Caco-2 (cell line): ENCODE measurements at regions not wholly inside any gene's neighbourhood (a gene's known extent, or its start where the extent isn't known, plus 50 kb on each side); places are given as distances from the start of the nearest gene placed in this dataset.

Experiments used
- BruUV-seq: library from RNA; stranded (reverse); fragments of 400-500 nt; replicated peaks from 2 replicates; lab custom pipeline; 2021; lab: Mats Ljungman, UMichigan
- CTCF ChIA-PET: fragments of 300-600 bp; sonication (Branson Sonifier 250); formaldehyde crosslinking; loops from one replicate; lab custom pipeline; 2022; ENCODE audit warnings: antibody characterized with exemption; lab: Charles Lee
- POLR2A ChIA-PET: fragments of 300-600 bp; sonication (Branson Sonifier 250); formaldehyde crosslinking; loops from one replicate; lab custom pipeline; 2022; ENCODE audit warnings: antibody characterized with exemption; lab: Charles Lee
- DNase-seq, 2 experiments: peaks; one replicate each; pipeline versions ENCODE4 v3.0.0 to v3.0.0-alpha.2; 2020 to 2022
- H3K27me3 ChIP-seq: replicated peaks from 2 replicates; pipeline ENCODE4 v1.6.0; 2011; ENCODE audit warnings: low read length; ENCODE audit not compliant: control insufficient read depth, insufficient read depth
- H3K36me3 ChIP-seq: 2 replicates; pipeline ENCODE4 v1.5.1; 2011; ENCODE audit warnings: low read length; ENCODE audit not compliant: control insufficient read depth, insufficient read depth
- H3K4me1 ChIP-seq: fragments of 250-450 bp; sonication (Bioruptor Pico); 2 replicates; pipeline ENCODE4 v1.5.1; 2020; ENCODE audit warnings: mild to moderate bottlenecking
- H3K4me3 ChIP-seq: 2 replicates; pipeline ENCODE4 v1.5.1; 2011; ENCODE audit warnings: low read depth, mild to moderate bottlenecking, control low read depth, low read length
- H3K9me3 ChIP-seq: fragments of 250-450 bp; sonication (Bioruptor Pico); 2 replicates; pipeline ENCODE4 v1.5.1; 2020; ENCODE audit warnings: mild to moderate bottlenecking, moderate library complexity
- H3K27ac Mint-ChIP-seq: one replicate; pipeline ENCODE4 v1.8.0; 2022; ENCODE audit warnings: mixed read lengths; ENCODE audit not compliant: unreplicated experiment
- H3K27me3 Mint-ChIP-seq: one replicate; pipeline ENCODE4 v1.8.0; 2022; ENCODE audit warnings: mixed read lengths; ENCODE audit not compliant: insufficient read depth, unreplicated experiment
- H3K36me3 Mint-ChIP-seq: one replicate; pipeline ENCODE4 v1.8.0; 2022; ENCODE audit warnings: mild to moderate bottlenecking, mixed read lengths; ENCODE audit not compliant: insufficient read depth, unreplicated experiment
- H3K4me1 Mint-ChIP-seq: one replicate; pipeline ENCODE4 v1.8.0; 2022; ENCODE audit warnings: low read depth, mixed read lengths; ENCODE audit not compliant: unreplicated experiment
- H3K4me3 Mint-ChIP-seq: one replicate; pipeline ENCODE4 v1.8.0; 2022; ENCODE audit warnings: mild to moderate bottlenecking, moderate library complexity, mixed read lengths; ENCODE audit not compliant: unreplicated experiment
- H3K9me3 Mint-ChIP-seq: one replicate; pipeline ENCODE4 v1.8.0; 2022; ENCODE audit warnings: mixed read lengths; ENCODE audit not compliant: unreplicated experiment
- intact Hi-C: fragments of 100-400 bp; cut with micrococcal nuclease; formaldehyde crosslinking; loops from one replicate; pipeline ENCODE4 v1.10.0; 2022; ENCODE audit not compliant: unreplicated experiment
- TF ChIP-seq, protein P1 (sequence below), 2 experiments: fragments of 200-600 bp in 1 of 2; IDR thresholded peaks; 1 replicate in 1 of 2; 2 replicates in 1 of 2; pipeline versions ENCODE4 v1.5.1 to v1.8.0; 2011 to 2022; ENCODE audit warnings: antibody characterized with exemption in 1 of 2, control low read depth in 1 of 2, inconsistent platforms in 1 of 2, low read depth in 1 of 2, low read length in 1 of 2, mild to moderate bottlenecking in 1 of 2, moderate library complexity in 1 of 2; ENCODE audit not compliant: insufficient read depth in 1 of 2, severe bottlenecking in 1 of 2, unreplicated experiment in 1 of 2

DNA sequence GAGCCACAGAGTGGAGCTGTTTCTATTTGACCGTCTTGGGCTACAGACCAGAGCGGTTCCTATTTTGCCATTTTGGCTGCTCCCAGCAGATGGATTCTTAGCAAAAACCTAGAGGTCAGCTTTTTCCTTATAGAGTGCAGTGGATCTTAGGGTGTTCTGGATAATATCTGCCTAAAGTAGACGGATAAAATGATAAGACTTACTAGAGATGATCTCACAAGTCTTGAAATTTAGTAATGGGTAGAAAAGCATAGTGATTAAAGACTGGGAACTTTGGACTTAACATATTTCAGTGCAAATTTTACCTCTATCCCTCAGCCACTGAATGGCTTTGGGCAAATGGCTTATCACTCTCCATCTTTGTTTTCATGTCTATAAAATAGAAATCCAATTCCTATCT is 439.8 kb downstream of the ADGRL2 start:
- Mint-ChIP-seq H3K4me1 (no peaks in the 10 kb centered on the region), H3K27me3 (no peaks in the 10 kb centered on the region), H3K9me3 (no peaks in the 10 kb centered on the region), H3K36me3 (no peaks in the 10 kb centered on the region), H3K4me3 (no peak overlapping the region), H3K27ac (no peak overlapping the region)
- H3K4me3 ChIP-seq, result no peak overlapping the region
- ChIA-PET CTCF (no interaction called here), POLR2A (no interaction called here)
- no peaks in the 10 kb centered on the region for H3K36me3 ChIP-seq
- intact Hi-C loops, result no loop called here
- H3K9me3 ChIP-seq, result no peaks in the 10 kb centered on the region
- TF ChIP-seq, protein P1, sequence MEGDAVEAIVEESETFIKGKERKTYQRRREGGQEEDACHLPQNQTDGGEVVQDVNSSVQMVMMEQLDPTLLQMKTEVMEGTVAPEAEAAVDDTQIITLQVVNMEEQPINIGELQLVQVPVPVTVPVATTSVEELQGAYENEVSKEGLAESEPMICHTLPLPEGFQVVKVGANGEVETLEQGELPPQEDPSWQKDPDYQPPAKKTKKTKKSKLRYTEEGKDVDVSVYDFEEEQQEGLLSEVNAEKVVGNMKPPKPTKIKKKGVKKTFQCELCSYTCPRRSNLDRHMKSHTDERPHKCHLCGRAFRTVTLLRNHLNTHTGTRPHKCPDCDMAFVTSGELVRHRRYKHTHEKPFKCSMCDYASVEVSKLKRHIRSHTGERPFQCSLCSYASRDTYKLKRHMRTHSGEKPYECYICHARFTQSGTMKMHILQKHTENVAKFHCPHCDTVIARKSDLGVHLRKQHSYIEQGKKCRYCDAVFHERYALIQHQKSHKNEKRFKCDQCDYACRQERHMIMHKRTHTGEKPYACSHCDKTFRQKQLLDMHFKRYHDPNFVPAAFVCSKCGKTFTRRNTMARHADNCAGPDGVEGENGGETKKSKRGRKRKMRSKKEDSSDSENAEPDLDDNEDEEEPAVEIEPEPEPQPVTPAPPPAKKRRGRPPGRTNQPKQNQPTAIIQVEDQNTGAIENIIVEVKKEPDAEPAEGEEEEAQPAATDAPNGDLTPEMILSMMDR (IDR thresholded peaks at IDR 0.05; ENCODE audit: insufficient read depth in 1 of 2, low read depth in 1 of 2, low read length in 1 of 2, severe bottlenecking in 1 of 2, unreplicated experiment in 1 of 2), result no peak
- no peaks in the 10 kb centered on the region for H3K4me1 ChIP-seq
- no peak for DNase-seq
- no peaks in the 10 kb centered on the region for H3K27me3 ChIP-seq
- no TSS peak for BruUV-seq

DNA sequence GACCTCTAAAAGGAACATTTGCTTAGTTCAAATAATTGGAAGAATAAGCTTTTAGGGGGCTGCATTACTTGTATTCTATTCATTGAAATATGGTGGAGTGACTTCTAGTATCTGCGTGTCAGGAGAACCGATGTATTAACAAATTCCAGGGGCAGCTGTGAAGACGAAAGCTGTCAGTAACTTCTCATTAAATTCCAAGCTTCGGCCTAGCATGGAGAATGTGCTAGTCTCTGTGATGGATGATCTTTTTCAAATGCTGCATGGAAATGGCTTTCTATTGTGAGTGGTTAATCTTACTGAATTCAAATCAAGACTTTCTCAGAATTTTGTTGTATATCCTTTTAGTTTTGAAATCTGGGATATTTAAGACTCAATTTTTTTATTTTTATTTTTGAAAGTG is 429.9 kb downstream of the ADGRL2 start:
- POLR2A ChIA-PET, result no interaction called here
- no peak overlapping the region for H3K4me3 ChIP-seq
- Mint-ChIP-seq H3K36me3 (no peaks in the 10 kb centered on the region), H3K27ac (no peak overlapping the region), H3K4me1 (no peaks in the 10 kb centered on the region), H3K9me3 (no peaks in the 10 kb centered on the region), H3K4me3 (no peak overlapping the region), H3K27me3 (peaks cover 2% of the 10 kb centered on the region)
- no peaks in the 10 kb centered on the region for H3K9me3 ChIP-seq
- no peak for DNase-seq
- H3K27me3 ChIP-seq, result no peaks in the 10 kb centered on the region
- intact Hi-C loops, result no loop called here
- TF ChIP-seq, protein P1 (IDR thresholded peaks at IDR 0.05; ENCODE audit: insufficient read depth in 1 of 2, low read depth in 1 of 2, low read length in 1 of 2, severe bottlenecking in 1 of 2, unreplicated experiment in 1 of 2), result no peak
- no TSS peak for BruUV-seq
- CTCF ChIA-PET, result no interaction called here
- H3K36me3 ChIP-seq, result no peaks in the 10 kb centered on the region
- H3K4me1 ChIP-seq, result no peaks in the 10 kb centered on the region

DNA sequence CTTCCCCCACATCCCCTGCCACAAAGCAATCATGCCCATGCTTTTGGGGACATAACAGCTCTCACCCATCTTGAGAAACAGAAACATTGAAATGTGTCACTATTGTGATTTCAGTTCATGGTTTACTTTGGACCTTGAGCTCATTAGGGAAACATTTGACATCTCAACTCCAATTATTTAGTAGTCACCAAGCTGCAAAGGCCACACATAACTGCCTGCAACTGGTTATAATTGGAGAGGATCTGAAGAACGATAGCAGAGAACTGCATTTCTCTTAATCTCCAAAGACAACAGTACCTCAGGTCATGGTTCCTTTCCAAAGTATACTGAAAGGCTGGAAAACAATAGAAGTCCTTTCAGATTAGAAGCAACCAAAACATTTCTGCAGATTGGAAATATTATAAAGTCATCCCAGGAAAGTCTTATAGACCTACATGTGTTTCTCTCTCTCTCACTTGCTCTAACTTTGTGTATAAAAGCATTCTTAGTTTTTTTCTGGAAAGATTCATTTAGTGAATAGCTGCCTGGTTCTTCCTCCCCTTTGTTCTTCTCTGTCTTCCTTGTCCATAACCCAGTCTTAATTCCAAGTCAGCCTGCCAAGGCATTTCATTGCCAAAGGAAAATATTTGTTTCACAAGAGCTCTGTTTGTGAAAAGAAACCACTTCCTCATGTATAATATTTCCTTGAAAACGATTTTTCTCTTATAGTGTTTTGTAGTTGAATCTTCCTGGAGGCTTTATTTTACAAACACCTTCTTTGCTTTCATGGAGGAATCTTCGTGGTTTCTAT is 426.8 kb downstream of the ADGRL2 start:
- H3K4me3 ChIP-seq, result no peak overlapping the region
- intact Hi-C loops, result no loop called here
- no peaks in the 10 kb centered on the region for H3K4me1 Mint-ChIP-seq
- H3K9me3 ChIP-seq, result no peaks in the 10 kb centered on the region
- no peaks in the 10 kb centered on the region for H3K36me3 Mint-ChIP-seq
- no peaks in the 10 kb centered on the region for H3K4me1 ChIP-seq
- no peak for DNase-seq
- H3K9me3 Mint-ChIP-seq, result no peaks in the 10 kb centered on the region
- H3K36me3 ChIP-seq, result no peaks in the 10 kb centered on the region
- ChIA-PET CTCF (no interaction called here), POLR2A (no interaction called here)
- TF ChIP-seq, protein P1 (IDR thresholded peaks at IDR 0.05; ENCODE audit: insufficient read depth in 1 of 2, low read depth in 1 of 2, low read length in 1 of 2, severe bottlenecking in 1 of 2, unreplicated experiment in 1 of 2), result no peak
- no peak overlapping the region for H3K4me3 Mint-ChIP-seq
- H3K27me3 ChIP-seq, result no peaks in the 10 kb centered on the region
- no peak overlapping the region for H3K27ac Mint-ChIP-seq
- H3K27me3 Mint-ChIP-seq, result peaks cover 2% of the 10 kb centered on the region
- no TSS peak for BruUV-seq
